ENCODE measurements at regions not wholly inside any gene's neighbourhood (a gene's known extent, or its start where the extent isn't known, plus 50 kb on each side); places are given as distances from the start of the nearest gene placed in this dataset.

DNA sequence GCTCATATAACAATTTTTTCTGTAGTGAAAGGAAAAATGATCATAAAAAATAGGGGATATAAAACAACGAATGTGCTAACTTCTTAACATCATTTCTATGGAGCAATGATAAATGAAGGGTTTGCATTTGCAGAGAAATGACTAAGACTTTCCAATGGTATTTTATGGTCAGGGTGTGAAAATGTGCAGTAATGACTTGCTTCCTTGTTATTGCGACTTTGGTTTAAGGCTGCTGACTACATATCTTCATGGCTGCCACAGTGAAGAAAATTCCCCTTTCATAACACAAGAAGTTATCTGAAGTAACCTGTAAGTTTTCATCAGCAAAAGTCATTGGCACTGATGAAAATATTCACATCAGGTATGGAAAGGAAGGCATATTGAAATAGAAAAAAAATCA is 166.1 kb upstream of the NRG3 start:
- no peak for FAIRE-seq
- no peaks in the 10 kb centered on the region for H4K20me1 ChIP-seq (ENCODE audit: control insufficient read depth, insufficient read depth)
- ATAC-seq: no peak; the same call in 2 of the 3 replicates
- BruUV-seq (replicated peaks): no TSS peak
- CTCF ChIA-PET: interaction anchor here (0.9 kb wide), 1 partner anchor 80 kb away, joined by 3 read pairs; no protein-coding TSS in a partner anchor
- H3K36me3 ChIP-seq (ENCODE audit: control insufficient read depth in 2 of 2, insufficient read depth in 2 of 2, low read length in 1 of 2): no peaks in the 10 kb centered on the region
- no peak for TF ChIP-seq GABPA (IDR thresholded peaks at IDR 0.05; ENCODE audit: low read depth)
- 0 out of 2 replicates have a peak, but pooled peaks have one; percentile 25 for TF ChIP-seq MTA2 (IDR thresholded peaks at IDR 0.05; ENCODE audit: low read depth)
- intact Hi-C loops (cut with micrococcal nuclease; ENCODE audit: unreplicated experiment): no loop called here
- SMC1A ChIA-PET (ENCODE audit: uncharacterized antibody, unreplicated experiment): interaction anchor here (0.8 to 2.7 kb wide), 2 partner anchors 16 to 32 kb away, joined by 3 to 9 read pairs; no protein-coding TSS in a partner anchor
- DNase-seq (ENCODE audit: low read depth, low spot score): no peak
- no peak overlapping the region for H2AFZ ChIP-seq (ENCODE audit: control insufficient read depth, low read depth, low read length)
- WGBS (ENCODE audit: insufficient coverage, insufficient replicate concordance, low lambda C conversion rate, missing lambda C conversion rate): 2% methylated on average over 2 of the region's 2 CpGs
- in situ Hi-C loops (cut with MboI): no loop called here
- no peak overlapping the region for H3K27ac ChIP-seq (ENCODE audit: control insufficient read depth, insufficient read depth)
- no peaks in the 10 kb centered on the region for H3K27me3 ChIP-seq (replicated peaks in 1 of 2; ENCODE audit: control insufficient read depth in 2 of 2, insufficient read depth in 2 of 2, low read length in 1 of 2)
- no peak overlapping the region for H3K4me3 ChIP-seq
- POLR2A ChIA-PET: no interaction called here
- RAD21 ChIA-PET (ENCODE audit: unreplicated experiment): interaction anchor here (1.0 kb wide), 1 partner anchor 19 kb away, joined by 3 read pairs; no protein-coding TSS in a partner anchor
- H3K9ac ChIP-seq (ENCODE audit: control insufficient read depth, insufficient read depth, low read length): no peak overlapping the region
- H3K9me3 ChIP-seq (replicated peaks; ENCODE audit: control insufficient read depth, insufficient read depth, low read length): no peaks in the 10 kb centered on the region
- no peak overlapping the region for H3K4me2 ChIP-seq (ENCODE audit: control insufficient read depth, insufficient read depth)
- H3K4me1 ChIP-seq (ENCODE audit: control insufficient read depth, insufficient read depth, low read length): no peaks in the 10 kb centered on the region
- H3K79me2 ChIP-seq (ENCODE audit: control insufficient read depth, insufficient read depth, low read length): no peaks in the 10 kb centered on the region

DNA sequence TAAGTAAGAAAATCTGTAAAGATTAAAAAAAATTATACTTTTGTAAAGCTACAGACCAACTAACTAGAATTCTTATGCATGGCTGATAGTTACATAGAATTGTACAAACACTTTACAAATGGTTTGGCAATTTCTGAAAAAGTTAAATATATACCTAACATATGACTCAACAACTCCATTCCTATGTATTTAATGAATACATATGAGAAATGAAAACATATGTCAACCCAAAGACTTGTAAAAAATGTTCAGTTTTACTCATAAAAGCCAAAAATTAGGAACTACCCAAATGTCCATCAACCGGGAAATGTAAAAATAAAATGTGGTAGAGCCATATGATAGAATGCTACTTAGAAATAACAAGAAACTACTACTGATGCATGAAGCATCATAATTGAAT is 152.6 kb upstream of the NRG3 start:
- ATAC-seq (no peak), FAIRE-seq (no peak), DNase-seq (ENCODE audit: low read depth, low spot score) (no peak)
- ChIA-PET POLR2A (no interaction called here), SMC1A (ENCODE audit: uncharacterized antibody, unreplicated experiment) (no interaction called here), RAD21 (ENCODE audit: unreplicated experiment) (no interaction called here), CTCF (no interaction called here)
- H3K36me3 ChIP-seq (ENCODE audit: control insufficient read depth in 2 of 2, insufficient read depth in 2 of 2, low read length in 1 of 2): no peaks in the 10 kb centered on the region
- no peaks in the 10 kb centered on the region for H4K20me1 ChIP-seq (ENCODE audit: control insufficient read depth, insufficient read depth)
- no peaks in the 10 kb centered on the region for H3K4me1 ChIP-seq (ENCODE audit: control insufficient read depth, insufficient read depth, low read length)
- BruUV-seq (replicated peaks): no TSS peak
- H3K79me2 ChIP-seq (ENCODE audit: control insufficient read depth, insufficient read depth, low read length): no peaks in the 10 kb centered on the region
- no peak overlapping the region for H3K27ac ChIP-seq (ENCODE audit: control insufficient read depth, insufficient read depth)
- H3K9me3 ChIP-seq (replicated peaks; ENCODE audit: control insufficient read depth, insufficient read depth, low read length): no peaks in the 10 kb centered on the region
- TF ChIP-seq, protein P1, sequence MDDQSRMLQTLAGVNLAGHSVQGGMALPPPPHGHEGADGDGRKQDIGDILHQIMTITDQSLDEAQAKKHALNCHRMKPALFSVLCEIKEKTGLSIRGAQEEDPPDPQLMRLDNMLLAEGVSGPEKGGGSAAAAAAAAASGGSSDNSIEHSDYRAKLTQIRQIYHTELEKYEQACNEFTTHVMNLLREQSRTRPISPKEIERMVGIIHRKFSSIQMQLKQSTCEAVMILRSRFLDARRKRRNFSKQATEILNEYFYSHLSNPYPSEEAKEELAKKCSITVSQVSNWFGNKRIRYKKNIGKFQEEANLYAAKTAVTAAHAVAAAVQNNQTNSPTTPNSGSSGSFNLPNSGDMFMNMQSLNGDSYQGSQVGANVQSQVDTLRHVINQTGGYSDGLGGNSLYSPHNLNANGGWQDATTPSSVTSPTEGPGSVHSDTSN (IDR thresholded peaks at IDR 0.05; ENCODE audit: insufficient replicate concordance, low read depth, low read length): no peak
- no peak for TF ChIP-seq MYC (IDR thresholded peaks at IDR 0.05; ENCODE audit: insufficient read depth, insufficient read length, insufficient replicate concordance, low read length, severe bottlenecking)
- TF ChIP-seq MXI1 (IDR thresholded peaks at IDR 0.05; ENCODE audit: low read depth, low read length): no peak
- TF ChIP-seq EGR1 (IDR thresholded peaks at IDR 0.05; ENCODE audit: borderline replicate concordance in 1 of 2, low read depth in 2 of 2, low read length in 2 of 2): no peak
- H2AFZ ChIP-seq (ENCODE audit: control insufficient read depth, low read depth, low read length): no peak overlapping the region
- no peaks in the 10 kb centered on the region for H3K27me3 ChIP-seq (replicated peaks in 1 of 2; ENCODE audit: control insufficient read depth in 2 of 2, insufficient read depth in 2 of 2, low read length in 1 of 2)
- H3K4me2 ChIP-seq (ENCODE audit: control insufficient read depth, insufficient read depth): no peak overlapping the region
- 18% methylated on average over 1 of the region's 1 CpG for WGBS (ENCODE audit: insufficient coverage, insufficient replicate concordance, low lambda C conversion rate, missing lambda C conversion rate)
- H3K9ac ChIP-seq (ENCODE audit: control insufficient read depth, insufficient read depth, low read length): no peak overlapping the region
- no peak overlapping the region for H3K4me3 ChIP-seq
- intact Hi-C loops (cut with micrococcal nuclease; ENCODE audit: unreplicated experiment) (no loop called here), in situ Hi-C loops (cut with MboI) (no loop called here)
